Hematopoietic multipotent progenitor cell treated with erythropoietin and hydrocortisone succinate and interleukin-3 and kit ligand, for 6 days (in vitro differentiated cells): ENCODE measurements at regions not wholly inside any gene's neighbourhood (a gene's known extent, or its start where the extent isn't known, plus 50 kb on each side); places are given as distances from the start of the nearest gene placed in this dataset.
"Not testable (repeated sequence)": the region's sequence is repeated elsewhere in the genome, so short reads cannot be mapped to it uniquely, and the experiment has no call there.

Experiments used
- DNase-seq: peaks from one replicate; pipeline ENCODE4 v3.0.0-alpha.2; 2015

- no peak for DNase-seq
These were observed 81.1 kb downstream of the ARL6IP4 start for GRCh38 chr12:123061441-123062205.

- DNase-seq, result no peak
These were observed 79.0 kb downstream of the ARL6IP4 start for GRCh38 chr12:123059500-123059899.

GRCh38 chr12:123058980-123059379, 78.5 kb downstream of the ARL6IP4 start:
- DNase-seq, result no peak

- no peak for DNase-seq
These were observed 78.0 kb downstream of the ARL6IP4 start for GRCh38 chr12:123058481-123058880.

- DNase-seq, result no peak
These were observed 77.2 kb downstream of the ARL6IP4 start for GRCh38 chr12:123057513-123058265.

GRCh38 chr12:123056709-123057108, 76.2 kb downstream of the ARL6IP4 start:
- DNase-seq, result no peak

- DNase-seq, result no peak
These were observed 75.6 kb downstream of the ARL6IP4 start for GRCh38 chr12:123056053-123056452.

- DNase-seq, result no peak
These were observed 74.8 kb downstream of the ARL6IP4 start for GRCh38 chr12:123055281-123055766.

GRCh38 chr12:123054371-123054770, 73.9 kb downstream of the ARL6IP4 start:
- no peak for DNase-seq

- DNase-seq, result no peak
These were observed 71.1 kb downstream of the ARL6IP4 start for GRCh38 chr12:123051556-123051955.

- no peak for DNase-seq
These were observed 70.4 kb downstream of the ARL6IP4 start for GRCh38 chr12:123050913-123051312.

- DNase-seq, result no peak
These were observed 69.9 kb downstream of the ARL6IP4 start for GRCh38 chr12:123050331-123050831.

GRCh38 chr12:123049398-123050240, 69.1 kb downstream of the ARL6IP4 start:
- no peak for DNase-seq

GRCh38 chr12:123047892-123048291, 67.4 kb downstream of the ARL6IP4 start:
- DNase-seq, result not testable (repeated sequence)

GRCh38 chr12:123047289-123047688, 66.8 kb downstream of the ARL6IP4 start:
- no peak for DNase-seq

GRCh38 chr12:123046431-123046830, 66.0 kb downstream of the ARL6IP4 start:
- no peak for DNase-seq

GRCh38 chr12:123045678-123046077, 65.2 kb downstream of the ARL6IP4 start:
- DNase-seq, result no peak

GRCh38 chr12:123044351-123044750, 63.9 kb downstream of the ARL6IP4 start:
- DNase-seq, result no peak

GRCh38 chr12:123043536-123044001, 63.1 kb downstream of the ARL6IP4 start:
- DNase-seq, result peak; percentile 80

- no peak for DNase-seq
These were observed 62.4 kb downstream of the ARL6IP4 start for GRCh38 chr12:123042833-123043232.

- no peak for DNase-seq
These were observed 61.6 kb downstream of the ARL6IP4 start for GRCh38 chr12:123041811-123042655.

GRCh38 chr12:123041042-123041531, 60.6 kb downstream of the ARL6IP4 start:
- peak; percentile 39 for DNase-seq
